ENCODE measurements at regions not wholly inside any gene's neighbourhood (a gene's known extent, or its start where the extent isn't known, plus 50 kb on each side); places are given as distances from the start of the nearest gene placed in this dataset.
"Not testable (repeated sequence)": the region's sequence is repeated elsewhere in the genome, so short reads cannot be mapped to it uniquely, and the experiment has no call there.

DNA sequence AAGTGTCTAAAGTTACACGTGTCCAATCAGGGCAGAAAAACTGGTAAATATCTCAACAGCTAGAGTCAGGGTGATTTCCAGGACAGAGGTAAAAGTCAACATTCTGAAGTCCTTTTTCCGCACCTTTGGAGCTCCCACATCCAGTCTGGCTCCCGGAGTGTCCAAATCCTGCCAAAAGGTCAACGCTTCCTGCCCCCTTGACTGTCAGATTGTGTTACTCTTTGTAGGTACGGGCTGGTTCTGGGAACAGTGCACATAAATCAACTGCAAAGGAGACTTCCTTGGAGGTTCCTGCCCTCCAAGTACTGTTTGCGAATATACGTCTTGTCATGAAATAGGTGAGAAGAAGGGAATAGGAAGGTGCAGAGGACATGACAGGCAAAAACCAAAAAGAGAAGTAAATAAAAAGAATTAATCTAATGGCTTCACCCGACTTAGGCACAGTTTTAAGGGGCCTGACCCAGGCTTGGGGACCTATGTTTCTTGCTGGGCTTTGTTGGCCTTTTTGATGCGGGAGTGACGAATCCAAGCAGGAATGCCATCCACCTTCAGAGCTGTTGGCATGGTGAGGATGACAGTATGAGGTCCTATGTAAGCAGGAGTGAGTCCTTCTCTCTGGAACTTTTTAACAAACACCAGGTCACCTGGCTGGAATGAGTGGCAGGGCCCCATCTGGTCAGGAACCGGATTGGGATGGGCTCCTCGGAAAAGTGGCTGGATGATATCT is 155.4 kb downstream of the TRIM27 start:
- DNase-seq (ENCODE audit: low spot score), result no peak

DNA sequence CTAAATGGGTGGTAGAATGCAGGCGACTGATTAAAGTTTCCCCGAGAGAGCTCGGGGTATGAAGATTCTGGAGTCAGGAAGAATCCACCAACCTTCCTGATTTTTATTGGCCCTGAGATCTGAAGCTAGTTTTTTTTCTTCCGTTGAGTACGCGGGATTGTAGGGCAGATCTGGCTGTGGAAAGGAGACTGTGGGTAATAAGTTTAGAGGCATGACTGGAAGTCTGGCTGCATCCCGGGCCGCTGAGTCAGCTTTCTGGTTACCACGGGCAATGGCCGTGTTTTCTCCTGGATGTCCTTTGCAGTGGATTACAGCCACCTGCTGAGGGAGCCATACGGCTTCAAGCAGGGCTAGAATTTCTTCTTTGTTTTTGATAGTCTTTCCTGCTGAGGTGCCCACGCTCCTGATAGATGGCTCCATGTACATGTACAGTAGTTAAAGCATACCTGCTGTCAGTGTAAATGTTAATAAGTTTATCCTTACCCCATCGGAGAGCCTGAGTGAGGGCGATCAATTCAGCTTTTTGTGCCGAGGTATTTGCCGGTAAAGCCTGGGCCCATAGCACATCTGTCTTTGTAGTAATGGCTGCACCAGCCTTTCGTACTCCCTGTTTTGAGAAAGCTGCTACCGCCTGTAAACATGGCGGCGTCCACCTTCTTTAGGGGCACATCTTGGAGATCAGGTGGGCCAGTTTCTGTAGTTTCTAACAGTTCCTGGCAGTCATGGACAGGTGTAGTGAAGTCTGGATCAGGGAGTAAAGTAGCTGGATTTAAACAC is 154.0 kb downstream of the TRIM27 start:
- DNase-seq (ENCODE audit: low spot score), result no peak

DNA sequence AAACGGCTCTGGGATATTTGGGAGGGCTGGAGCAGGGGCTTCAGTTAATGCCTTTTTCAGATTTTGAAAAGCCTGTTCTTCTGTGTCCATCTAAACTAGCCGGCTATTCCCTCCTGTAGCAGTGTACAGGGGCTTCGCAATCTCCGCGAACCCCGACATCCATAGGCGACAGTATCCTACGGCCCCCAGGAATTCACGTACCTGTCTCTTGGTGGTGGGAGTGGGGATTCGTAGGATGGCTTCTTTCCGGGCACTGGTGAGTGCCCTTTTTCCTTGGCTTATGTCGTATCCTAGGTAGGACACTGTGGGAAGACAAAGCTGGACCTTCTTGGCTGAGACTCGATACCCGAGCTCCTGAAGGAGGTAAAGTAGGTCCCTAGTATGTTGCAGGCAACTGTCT is 153.1 kb downstream of the TRIM27 start:
- no peak for DNase-seq (ENCODE audit: low spot score)

DNA sequence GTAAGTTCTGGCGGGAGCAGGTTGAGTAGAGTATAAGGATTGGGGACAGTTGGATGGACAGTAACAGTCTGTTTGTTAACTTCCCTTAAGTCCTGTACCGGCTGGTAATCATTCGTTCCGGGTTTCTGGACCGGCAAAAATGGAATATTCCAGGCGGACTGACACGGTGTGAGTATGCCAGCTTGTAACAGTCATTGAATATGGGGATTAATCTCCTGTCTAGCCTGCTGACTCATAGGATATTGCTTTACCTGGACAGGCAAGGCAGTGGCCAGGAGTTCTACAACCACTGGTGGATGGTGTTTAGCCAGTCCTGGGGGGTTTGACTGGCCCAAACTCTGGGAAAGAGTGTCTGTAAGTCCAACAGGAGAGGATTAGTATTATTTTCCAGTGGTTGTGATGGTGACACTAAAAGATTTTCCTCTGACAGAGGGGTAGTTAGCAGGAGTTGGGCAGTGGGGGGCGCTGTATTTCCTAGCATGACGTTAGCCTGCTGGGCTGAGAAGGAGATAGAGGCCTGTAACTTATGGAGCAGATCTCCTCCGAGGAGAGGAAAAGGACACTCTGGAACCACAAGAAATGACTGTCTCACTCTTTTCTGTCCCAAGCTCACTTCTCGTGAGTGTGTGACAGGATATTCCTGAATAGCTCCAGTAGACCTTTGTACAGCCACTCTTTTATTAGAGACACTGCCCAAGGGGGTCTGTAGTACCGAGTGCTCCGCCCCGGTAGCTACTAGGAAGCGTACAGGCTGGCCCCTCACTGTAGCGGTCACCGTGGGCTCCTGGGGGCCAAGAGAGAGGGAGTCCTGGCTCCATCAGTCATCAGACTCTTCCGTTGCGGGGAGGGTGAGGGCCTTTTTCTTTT is 152.2 kb downstream of the TRIM27 start:
- no peak for DNase-seq (ENCODE audit: low spot score)

DNA sequence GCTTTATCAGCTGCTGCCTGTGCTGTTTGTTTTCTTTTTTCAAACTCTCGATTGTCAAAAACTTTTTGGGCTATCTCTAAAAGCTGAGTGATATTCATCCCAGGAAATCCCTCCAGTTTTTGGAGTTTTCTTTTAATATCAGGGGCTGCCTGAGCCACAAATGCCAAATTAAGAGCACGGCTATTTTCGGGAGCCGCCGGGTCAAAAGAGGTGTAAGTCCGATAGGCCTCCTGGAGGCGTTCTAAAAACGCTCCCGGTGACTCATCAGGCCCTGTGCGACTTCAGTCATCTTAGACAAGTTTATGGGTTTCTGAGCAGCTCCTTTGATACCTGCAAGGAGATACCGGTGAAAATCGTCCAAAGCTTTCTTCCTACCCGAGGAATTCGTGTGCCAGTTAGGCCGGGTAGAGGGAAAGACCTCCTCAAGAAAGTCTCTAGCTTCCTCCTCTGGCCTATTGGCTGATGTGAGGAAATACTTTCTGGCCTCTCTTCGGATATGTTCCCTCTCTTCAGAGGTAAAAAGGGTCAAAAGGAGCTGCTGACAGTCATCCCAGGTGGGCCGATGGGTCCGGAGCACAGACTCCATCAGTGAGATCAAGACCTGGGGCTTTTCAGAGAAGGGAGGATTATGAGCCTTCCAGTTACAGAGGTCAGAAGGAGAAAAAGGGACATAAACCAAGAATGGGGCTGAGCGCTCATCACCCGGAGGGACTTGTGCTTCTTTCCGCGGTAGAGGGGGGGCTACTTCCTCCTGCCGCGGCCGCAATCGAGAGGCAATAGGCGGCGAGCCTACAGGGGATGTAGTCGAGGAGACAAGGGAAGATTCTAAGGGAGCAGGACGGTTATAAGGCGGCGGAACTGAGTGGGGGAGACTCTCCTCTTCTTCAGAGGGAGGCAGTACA is 151.1 kb downstream of the TRIM27 start:
- no peak for DNase-seq (ENCODE audit: low spot score)

DNA sequence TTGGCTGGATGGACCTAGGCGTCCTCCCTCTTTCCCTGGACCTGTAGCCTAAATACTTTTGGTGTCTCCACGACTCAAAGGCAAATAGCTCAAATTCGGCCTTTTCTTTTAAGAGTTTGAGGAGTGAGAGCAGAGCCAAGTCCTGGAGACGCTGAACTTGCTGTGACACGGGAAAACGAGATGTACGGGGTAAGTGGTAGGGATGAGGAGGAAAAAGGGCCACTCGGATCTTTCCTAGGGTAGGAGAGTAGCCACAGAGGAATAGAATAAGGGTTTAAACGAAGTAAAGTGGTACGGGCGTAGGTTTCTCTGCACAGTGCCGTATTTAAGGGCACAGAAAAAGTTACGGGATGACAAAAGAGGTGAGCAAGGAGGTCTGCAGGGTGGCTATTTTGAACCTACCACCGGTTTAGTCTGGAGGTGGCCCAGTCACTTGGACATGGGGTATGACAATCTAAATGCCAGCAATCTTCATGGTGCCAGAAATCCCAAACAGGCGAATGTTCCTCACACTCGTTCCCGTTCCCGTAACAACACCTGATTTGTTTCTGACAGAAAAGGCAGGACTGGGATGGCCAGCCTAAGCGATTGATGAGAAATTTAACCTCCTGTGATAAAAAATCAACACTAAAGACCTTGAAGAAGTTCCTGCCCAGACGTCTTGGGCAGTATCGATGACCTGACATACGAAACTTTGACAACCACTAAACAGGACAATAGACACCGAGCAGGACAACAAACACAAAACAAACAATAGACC is 149.3 kb downstream of the TRIM27 start:
- no peak for DNase-seq (ENCODE audit: low spot score)

DNA sequence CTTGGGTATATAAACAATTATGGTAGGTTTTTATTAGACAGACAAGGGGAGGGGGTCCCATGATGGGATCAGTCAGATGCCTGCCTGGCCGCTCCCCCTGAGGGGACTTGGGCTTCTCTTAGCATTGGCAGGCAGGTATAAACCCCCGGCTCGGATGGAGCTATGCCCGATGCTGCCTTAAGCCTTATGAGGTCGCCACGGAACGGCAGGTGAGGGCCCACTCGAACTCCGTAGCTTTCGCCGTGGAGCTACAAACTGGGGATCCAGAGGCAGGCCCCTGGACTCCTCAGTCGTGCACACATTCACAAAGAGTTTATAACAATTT is 148.8 kb downstream of the TRIM27 start:
- no peak for DNase-seq (ENCODE audit: low spot score)

DNA sequence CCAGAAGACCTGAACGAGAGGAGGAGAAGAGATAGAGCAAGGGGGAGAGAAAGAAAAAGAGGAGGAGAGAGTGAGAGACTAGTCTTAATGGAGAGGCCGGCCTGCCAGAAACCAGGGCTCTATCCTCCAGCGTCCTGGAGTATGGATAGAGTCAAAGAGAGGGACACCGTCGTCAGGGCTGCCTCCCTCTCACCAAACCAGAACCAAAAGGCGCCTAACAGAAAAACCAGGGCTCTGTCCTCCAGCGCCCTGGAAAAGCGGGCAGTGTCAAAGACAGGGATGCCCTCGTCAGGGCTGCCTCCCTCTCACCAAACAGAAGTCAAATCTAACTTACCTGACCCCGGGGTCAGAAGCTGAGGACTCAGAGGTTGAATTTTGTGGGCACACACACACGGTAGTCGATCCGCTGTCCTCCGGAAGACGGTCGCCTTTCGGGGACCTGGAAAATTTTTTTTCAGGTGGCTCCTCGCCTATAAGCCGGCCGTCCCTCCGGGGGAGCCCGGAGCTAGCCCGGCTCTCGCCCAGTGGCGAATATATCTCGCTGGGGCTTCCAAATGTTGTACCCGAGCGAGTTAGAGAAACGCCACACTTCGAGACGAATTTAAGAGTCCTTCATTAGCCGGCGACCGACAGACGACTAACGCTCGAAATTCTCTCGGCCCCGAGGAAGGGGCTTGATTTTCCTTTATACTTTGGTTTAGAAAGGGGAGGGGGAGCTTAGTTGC is 148.2 kb downstream of the TRIM27 start:
- no peak for DNase-seq (ENCODE audit: low spot score)

DNA sequence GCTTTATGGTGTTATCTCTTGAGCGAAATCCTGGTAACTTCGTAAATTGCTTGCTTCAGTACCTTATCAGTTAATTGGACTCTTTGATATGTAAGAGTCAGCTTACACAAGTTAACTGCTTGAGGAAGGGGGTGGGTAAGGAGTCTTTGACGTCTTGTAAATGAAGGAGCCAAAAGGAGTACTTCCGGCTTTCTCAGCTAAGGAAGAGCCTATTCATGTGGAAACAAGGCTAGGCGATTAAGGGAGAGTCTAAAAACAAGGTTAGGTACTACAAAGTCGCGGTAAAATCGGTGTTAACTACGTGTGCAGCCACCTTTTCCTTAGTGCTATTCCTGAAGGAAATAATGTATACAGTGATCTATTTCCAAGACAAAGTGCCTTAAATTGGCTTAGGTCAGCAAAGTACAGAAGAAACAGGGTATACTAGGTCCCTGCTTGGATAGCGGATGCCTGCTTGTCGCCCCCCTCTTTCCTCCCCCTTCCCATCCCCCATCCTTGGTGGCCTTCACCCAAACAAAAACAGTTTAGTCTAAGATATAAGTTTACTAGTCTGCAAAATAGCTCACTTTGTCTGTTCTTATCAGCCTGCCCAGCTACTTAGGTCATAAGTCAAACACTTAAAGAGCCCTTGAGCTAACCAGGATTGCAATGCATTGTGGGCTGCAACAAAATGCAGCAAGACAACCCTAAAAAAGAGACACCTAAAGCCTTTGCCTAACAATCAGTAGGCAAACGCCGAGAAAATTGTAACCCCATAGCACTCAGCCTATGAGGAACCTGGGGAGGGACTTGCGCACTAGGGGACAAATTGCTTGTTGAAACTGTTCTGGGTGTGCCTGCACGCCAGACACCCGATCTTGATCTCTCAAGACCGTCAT is 147.3 kb downstream of the TRIM27 start:
- no peak for DNase-seq (ENCODE audit: low spot score)

DNA sequence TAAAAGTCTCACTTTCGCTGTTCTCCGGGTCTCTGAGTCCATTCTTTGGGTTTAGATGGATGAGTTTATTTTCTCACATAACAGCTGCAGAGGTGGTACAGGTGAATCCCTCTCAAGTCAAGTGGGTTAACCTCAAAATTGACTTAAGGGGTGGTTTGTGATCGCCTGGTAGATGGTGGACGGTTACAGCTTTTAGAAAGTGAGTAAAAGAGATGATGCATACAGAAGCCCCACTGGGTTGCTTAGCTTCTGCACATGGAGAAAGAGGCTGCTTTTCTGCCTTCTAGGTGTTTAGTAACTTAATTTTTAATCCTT is 146.7 kb downstream of the TRIM27 start:
- no peak for DNase-seq (ENCODE audit: low spot score)

DNA sequence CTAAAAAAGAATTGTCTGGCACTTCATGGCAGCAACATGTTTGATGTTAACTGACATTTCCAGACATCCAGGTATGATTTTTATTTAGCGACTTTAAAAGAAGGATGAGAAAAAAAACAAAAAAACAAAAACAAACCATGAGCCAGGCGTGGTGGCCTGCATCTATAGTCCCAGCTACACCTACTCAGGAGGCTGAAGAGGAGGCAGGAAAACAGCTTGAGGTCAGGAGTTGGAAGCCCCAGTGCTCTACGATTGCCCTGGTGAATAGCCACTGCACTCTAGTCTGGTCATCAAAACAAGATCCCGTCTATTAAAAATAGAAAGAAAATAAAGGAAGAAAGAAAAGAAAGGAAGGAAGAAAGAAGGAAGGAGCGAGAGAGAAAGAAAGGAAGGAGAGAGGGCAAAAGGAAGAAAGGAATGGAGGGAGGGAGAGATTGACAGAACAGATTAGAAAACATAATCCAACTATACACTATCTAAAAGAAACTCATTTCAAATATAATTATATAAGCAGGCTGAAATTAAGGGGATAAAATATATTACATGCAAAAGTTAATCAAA is 141.6 kb downstream of the TRIM27 start:
- no peak for DNase-seq (ENCODE audit: low spot score)

DNA sequence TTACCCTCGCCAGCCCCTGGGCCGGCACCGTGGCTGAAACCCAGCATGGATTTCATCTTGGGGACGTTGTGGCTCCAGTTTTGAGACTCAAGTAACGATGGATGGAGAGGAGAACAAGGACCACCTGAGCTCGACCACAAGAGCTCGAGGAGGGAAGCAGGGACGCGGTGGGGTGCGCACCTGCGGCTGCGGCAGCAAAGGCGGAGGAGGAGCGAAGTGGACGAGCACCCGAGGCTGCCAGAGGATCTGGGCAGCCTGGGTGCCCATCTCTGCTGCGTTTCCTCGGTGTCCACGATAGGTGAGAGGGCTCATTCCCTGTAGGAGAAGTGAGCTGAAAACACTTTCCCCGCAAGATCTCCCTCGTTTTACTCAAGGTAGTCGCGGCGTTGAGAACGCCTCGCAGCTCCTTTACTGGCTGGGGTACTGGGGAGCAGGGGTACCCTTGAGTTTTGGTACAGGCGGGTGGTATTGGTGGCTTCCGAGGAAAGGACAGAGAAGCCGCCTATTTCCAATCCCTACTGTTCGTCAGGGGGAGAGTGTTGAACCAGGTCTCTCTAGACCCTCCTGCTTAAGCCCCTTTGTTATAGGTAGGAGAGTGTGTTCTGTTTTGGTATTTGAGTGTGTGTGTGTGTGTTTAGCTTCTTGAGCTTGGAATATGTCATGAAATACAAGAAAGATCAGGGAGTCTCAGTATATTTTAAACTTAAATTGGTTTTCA is 137.7 kb downstream of the TRIM27 start:
- no peak for DNase-seq (ENCODE audit: low spot score)

DNA sequence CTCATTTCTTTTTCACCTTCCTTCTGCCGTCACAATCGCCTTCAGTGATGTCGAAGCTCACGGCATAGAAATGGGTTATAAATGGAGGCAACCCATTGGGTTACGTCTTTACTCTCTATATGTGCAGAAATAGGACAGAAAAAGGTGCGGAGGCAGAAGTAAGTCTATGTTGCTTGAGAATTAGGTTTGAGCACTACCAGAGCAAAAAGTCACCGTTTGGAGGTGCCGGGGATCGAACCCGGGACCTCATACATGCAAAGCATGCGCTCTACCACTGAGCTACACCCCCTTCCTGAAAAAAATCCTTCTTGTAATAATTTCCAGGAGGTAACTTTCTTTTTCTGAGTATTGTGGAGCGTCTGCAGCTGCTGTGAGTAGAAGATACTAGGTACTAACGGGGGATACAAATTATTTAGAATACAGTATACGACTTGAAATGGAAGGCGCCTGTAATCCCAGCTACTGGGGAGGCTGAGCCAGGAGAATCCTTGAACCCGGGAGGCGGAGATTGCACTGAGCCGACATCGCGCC is 134.2 kb downstream of the TRIM27 start:
- DNase-seq (ENCODE audit: low spot score), result no peak

DNA sequence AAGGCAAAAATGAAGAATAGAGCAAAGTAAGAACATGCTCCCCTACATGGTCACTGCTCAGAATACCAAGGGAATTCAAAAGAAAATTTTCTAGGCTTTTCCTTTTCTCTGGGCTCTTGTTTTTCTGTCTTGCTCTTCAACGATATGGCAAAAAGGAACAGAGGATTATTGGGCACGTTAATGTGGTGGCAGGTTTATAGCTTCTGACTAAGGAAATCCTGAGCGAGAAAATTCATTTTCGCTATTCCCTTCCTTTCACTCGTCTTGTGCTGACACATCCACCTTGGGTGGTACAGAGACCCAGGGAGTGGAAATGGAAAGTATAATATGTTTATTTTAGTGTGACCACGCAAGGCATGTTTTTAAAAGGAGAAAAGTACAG is 132.8 kb downstream of the TRIM27 start:
- no peak for DNase-seq (ENCODE audit: low spot score)

DNA sequence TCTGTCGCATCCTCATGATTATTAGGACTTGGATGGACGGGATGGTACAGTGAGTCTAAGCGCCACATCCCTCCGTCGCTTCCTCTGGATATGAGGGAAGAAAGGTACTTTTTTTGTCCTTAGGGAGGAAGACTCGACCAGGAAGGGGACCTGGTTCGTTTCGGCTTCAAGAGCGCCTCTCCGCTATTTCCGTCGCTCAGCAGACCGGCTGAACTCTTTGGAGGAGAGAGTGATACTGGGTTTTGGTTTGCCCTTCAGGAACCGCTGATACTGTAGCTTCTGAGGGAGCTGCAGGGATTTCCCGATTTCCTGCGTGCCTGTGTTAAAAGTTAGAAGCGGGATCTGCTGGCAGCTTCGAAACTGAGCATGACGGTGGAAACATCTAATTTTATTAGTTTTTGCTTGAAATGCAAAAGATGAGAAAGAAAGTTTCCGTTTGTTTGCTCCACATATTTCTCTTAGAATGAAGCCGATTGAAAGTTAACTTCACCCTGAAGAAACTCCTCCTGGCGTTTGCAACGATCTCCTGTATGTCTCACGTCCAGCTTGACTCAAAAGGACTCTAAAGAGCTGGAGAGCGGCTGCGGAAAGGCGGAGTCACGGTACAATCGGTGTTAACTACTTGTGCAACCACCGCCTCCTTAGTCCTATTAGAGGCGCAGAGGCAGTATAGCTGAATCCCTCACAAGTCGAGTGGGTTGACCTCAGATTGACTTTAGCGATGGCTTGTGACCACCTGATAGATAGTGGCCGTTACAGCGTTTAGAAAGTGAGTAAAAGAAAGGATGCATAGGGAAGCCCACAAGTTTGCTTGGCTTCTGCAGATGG is 129.4 kb downstream of the TRIM27 start:
- DNase-seq (ENCODE audit: low spot score), result no peak

DNA sequence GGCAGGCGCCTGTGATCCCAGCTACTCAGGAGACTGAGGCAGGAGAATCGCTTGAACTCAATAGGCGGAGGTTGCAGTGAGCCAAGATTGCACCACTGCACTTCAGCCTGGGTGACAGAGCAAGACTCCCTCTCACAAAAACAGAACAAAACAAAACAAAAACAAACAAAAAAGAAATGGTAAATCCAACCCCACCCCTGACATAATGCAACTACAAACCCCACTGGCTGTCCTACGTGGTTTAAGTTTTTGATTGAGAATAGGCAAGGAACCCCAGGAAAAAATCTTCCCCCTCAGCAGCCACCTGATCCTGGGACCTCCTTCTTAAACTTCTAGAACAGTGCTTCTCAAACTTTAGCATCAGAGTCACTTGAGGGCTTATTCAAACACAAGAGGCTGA is 123.1 kb downstream of the TRIM27 start:
- not testable (repeated sequence) for DNase-seq (ENCODE audit: low spot score)

Data from mucosa of gallbladder (tissue), 1 donor.